ENCODE measurements at regions not wholly inside any gene's neighbourhood (a gene's known extent, or its start where the extent isn't known, plus 50 kb on each side); places are given as distances from the start of the nearest gene placed in this dataset.

DNA sequence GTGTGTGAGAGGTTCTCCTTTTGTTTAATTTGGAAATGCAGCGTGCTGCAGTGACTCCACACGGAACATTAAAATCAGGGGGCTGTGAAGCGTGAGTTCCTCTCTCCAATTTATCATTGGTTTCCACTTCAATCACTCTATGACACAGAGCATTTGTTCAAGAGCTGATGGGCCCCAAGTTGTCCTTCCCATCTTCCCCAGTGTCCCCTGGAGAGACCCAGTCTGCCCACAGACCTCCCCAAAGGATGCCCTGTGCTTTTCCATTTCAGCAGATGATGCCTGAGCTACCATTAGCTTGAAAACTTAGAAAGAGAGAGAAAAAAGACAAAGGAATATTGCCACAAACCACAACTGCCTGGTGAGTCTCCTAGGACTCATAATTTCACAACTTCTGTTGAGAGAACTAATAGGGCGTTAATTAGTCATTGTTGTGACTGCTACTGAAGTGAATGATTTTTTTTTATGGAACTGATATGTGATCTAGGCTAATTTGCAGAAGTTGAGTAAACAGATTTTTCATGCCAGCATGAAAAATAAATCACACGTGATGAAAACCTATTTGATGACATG lies 772.7 kb downstream of the SEMA5A start:
- Histone ChIP-seq H3K4me3 (no peak overlapping the region), H3K4me1 (ENCODE audit: insufficient read depth) (no peaks in the 10 kb centered on the region), H3K9me2 (replicated peaks; ENCODE audit: insufficient read depth) (no peaks in the 10 kb centered on the region), H3K27ac (no peak overlapping the region), H3K4me2 (no peak overlapping the region), H3K9me3 (ENCODE audit: low read depth) (no peaks in the 10 kb centered on the region), H3K36me3 (replicated peaks; ENCODE audit: insufficient read depth, low read depth) (no peaks in the 10 kb centered on the region), H2AFZ (no peak overlapping the region), H3K27me3 (no peaks in the 10 kb centered on the region), H4K20me1 (ENCODE audit: insufficient read depth, poor library complexity, severe bottlenecking) (no peaks in the 10 kb centered on the region), H3K79me2 (no peaks in the 10 kb centered on the region)
- TF ChIP-seq EZH2 (IDR thresholded peaks at IDR 0.05; ENCODE audit: borderline replicate concordance), result no peak
- TF ChIP-seq, protein P1, sequence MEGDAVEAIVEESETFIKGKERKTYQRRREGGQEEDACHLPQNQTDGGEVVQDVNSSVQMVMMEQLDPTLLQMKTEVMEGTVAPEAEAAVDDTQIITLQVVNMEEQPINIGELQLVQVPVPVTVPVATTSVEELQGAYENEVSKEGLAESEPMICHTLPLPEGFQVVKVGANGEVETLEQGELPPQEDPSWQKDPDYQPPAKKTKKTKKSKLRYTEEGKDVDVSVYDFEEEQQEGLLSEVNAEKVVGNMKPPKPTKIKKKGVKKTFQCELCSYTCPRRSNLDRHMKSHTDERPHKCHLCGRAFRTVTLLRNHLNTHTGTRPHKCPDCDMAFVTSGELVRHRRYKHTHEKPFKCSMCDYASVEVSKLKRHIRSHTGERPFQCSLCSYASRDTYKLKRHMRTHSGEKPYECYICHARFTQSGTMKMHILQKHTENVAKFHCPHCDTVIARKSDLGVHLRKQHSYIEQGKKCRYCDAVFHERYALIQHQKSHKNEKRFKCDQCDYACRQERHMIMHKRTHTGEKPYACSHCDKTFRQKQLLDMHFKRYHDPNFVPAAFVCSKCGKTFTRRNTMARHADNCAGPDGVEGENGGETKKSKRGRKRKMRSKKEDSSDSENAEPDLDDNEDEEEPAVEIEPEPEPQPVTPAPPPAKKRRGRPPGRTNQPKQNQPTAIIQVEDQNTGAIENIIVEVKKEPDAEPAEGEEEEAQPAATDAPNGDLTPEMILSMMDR (IDR thresholded peaks at IDR 0.05; ENCODE audit: poor library complexity), result no peak
- TF ChIP-seq EZH2phosphoT487 (IDR thresholded peaks at IDR 0.05; ENCODE audit: low read depth, severe bottlenecking, unreplicated experiment), result no peak
- 91% methylated on average over 5 of the region's 5 CpGs for WGBS (ENCODE audit: low lambda C conversion rate, missing lambda C conversion rate)
- DNase-seq (ENCODE audit: low spot score), result no peak

DNA sequence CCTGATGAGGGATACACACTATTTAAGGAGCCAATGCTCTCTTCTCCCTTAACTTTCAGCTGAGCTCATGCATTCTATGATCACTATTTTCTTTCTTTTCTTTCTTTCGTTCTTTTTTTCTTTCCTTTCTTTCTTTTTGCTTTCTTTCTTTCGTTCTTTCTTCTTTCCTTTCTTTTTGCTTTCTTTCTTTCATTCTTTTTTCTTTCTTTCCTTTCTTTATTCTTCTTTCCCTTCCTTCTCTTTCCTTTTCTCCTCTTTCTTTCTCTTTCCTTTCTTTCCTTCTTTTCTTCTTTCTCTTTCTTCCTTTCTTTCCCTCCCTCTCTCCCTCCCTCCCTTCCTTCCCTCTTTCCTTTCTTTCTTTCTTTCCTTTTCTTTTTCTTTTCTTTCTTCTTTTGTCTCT lies 761.2 kb downstream of the SEMA5A start:
- no peaks in the 10 kb centered on the region for H3K27me3 ChIP-seq
- no peaks in the 10 kb centered on the region for H3K79me2 ChIP-seq
- no peaks in the 10 kb centered on the region for H4K20me1 ChIP-seq (ENCODE audit: insufficient read depth, poor library complexity, severe bottlenecking)
- no peaks in the 10 kb centered on the region for H3K9me2 ChIP-seq (replicated peaks; ENCODE audit: insufficient read depth)
- no peak for DNase-seq (ENCODE audit: low spot score)
- TF ChIP-seq EZH2 (IDR thresholded peaks at IDR 0.05; ENCODE audit: borderline replicate concordance), result no peak
- TF ChIP-seq, protein P1 (IDR thresholded peaks at IDR 0.05; ENCODE audit: poor library complexity), result no peak
- no peak for TF ChIP-seq EZH2phosphoT487 (IDR thresholded peaks at IDR 0.05; ENCODE audit: low read depth, severe bottlenecking, unreplicated experiment)
- H3K27ac ChIP-seq, result no peak overlapping the region
- no peaks in the 10 kb centered on the region for H3K9me3 ChIP-seq (ENCODE audit: low read depth)
- 83% methylated on average over 2 of the region's 2 CpGs for WGBS (ENCODE audit: low lambda C conversion rate, missing lambda C conversion rate)
- no peaks in the 10 kb centered on the region for H3K36me3 ChIP-seq (replicated peaks; ENCODE audit: insufficient read depth, low read depth)
- H2AFZ ChIP-seq, result no peak overlapping the region
- no peaks in the 10 kb centered on the region for H3K4me1 ChIP-seq (ENCODE audit: insufficient read depth)
- no peak overlapping the region for H3K4me2 ChIP-seq
- H3K4me3 ChIP-seq, result no peak overlapping the region

DNA sequence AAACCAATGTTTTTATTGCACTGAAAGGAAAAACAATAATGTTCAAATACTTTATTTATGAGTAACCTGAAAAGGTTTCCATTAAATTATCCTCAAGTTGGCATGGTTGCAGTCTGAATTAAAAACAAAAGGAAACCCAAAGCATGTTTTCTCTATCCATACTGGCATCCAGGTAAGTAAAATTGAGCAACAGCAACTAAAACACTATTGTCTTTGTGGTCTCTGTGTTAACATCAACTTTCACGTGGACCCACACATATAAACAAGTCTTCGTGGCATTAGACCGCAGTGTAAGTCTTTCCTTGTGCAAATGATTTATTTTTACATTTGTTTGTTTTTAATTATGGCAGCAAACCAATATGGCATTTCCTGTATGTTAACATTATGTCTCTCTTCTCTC lies 757.6 kb downstream of the SEMA5A start:
- Histone ChIP-seq H3K27me3 (no peaks in the 10 kb centered on the region), H3K4me2 (no peak overlapping the region), H3K4me1 (ENCODE audit: insufficient read depth) (no peaks in the 10 kb centered on the region), H3K79me2 (no peaks in the 10 kb centered on the region), H3K36me3 (replicated peaks; ENCODE audit: insufficient read depth, low read depth) (no peaks in the 10 kb centered on the region), H4K20me1 (ENCODE audit: insufficient read depth, poor library complexity, severe bottlenecking) (no peaks in the 10 kb centered on the region), H2AFZ (no peak overlapping the region), H3K9me3 (ENCODE audit: low read depth) (no peaks in the 10 kb centered on the region), H3K9me2 (replicated peaks; ENCODE audit: insufficient read depth) (no peaks in the 10 kb centered on the region), H3K27ac (no peak overlapping the region), H3K4me3 (no peak overlapping the region)
- WGBS (ENCODE audit: low lambda C conversion rate, missing lambda C conversion rate), result 55% methylated on average over 3 of the region's 3 CpGs
- TF ChIP-seq, protein P1 (IDR thresholded peaks at IDR 0.05; ENCODE audit: poor library complexity), result no peak
- TF ChIP-seq EZH2phosphoT487 (IDR thresholded peaks at IDR 0.05; ENCODE audit: low read depth, severe bottlenecking, unreplicated experiment) (no peak), EZH2 (IDR thresholded peaks at IDR 0.05; ENCODE audit: borderline replicate concordance) (no peak)
- DNase-seq (ENCODE audit: low spot score), result no peak

DNA sequence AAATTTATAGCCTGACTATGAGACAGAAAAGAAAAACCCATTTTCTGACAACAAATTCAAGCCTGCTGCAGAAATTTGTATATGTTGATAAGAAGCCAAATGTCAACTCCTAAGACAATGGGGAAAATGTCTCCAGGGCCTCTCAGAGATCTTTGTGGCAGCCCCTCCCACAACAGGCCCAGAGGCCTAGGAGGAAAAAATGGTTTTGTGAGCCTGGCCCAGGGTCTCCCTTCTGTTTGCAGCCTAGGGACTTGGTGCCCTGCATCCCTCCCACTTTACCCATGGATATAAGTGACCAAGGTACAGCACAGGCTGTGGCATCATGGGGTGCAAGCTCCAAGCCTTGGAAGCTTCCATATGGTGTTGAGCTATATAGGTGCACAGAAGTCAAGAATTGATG lies 740.2 kb downstream of the SEMA5A start:
- Histone ChIP-seq H3K4me1 (ENCODE audit: insufficient read depth) (no peaks in the 10 kb centered on the region), H3K9me3 (ENCODE audit: low read depth) (no peaks in the 10 kb centered on the region), H4K20me1 (ENCODE audit: insufficient read depth, poor library complexity, severe bottlenecking) (no peaks in the 10 kb centered on the region), H3K4me2 (no peak overlapping the region), H2AFZ (no peak overlapping the region), H3K27me3 (no peaks in the 10 kb centered on the region), H3K9me2 (replicated peaks; ENCODE audit: insufficient read depth) (no peaks in the 10 kb centered on the region), H3K4me3 (no peak overlapping the region), H3K27ac (no peak overlapping the region), H3K79me2 (no peaks in the 10 kb centered on the region), H3K36me3 (replicated peaks; ENCODE audit: insufficient read depth, low read depth) (no peaks in the 10 kb centered on the region)
- no peak for TF ChIP-seq EZH2phosphoT487 (IDR thresholded peaks at IDR 0.05; ENCODE audit: low read depth, severe bottlenecking, unreplicated experiment)
- TF ChIP-seq EZH2 (IDR thresholded peaks at IDR 0.05; ENCODE audit: borderline replicate concordance), result no peak
- TF ChIP-seq, protein P1 (IDR thresholded peaks at IDR 0.05; ENCODE audit: poor library complexity), result no peak
- DNase-seq (ENCODE audit: low spot score), result no peak
